Upper lobe of left lung (tissue), 4 donors: ENCODE measurements at regions not wholly inside any gene's neighbourhood (a gene's known extent, or its start where the extent isn't known, plus 50 kb on each side); places are given as distances from the start of the nearest gene placed in this dataset.

ENCODE experiments used
- CTCF ChIP-seq, 6 experiments: fragments of 450-650 bp in 4 of 6; fragments of 200-600 bp in 2 of 6; sonication (generic) in 2 of 6; IDR thresholded peaks; one replicate each; pipeline ENCODE4 v1.5.1; 2016 to 2019; ENCODE audit warnings: antibody characterized with exemption in 6 of 6
- POLR2A ChIP-seq, 4 donors: fragments of 450-650 bp; IDR thresholded peaks; one replicate each; pipeline ENCODE4 v1.5.1; 2016 to 2017; ENCODE audit warnings: antibody characterized with exemption in 4 of 4, mild to moderate bottlenecking in 2 of 4

- no peak for TF ChIP-seq POLR2A (IDR thresholded peaks at IDR 0.05)
- no peak for TF ChIP-seq CTCF (IDR thresholded peaks at IDR 0.05)
Observed at GRCh38 chr4:189664693-189665250, 275.9 kb upstream of the FRG1 start.
